RPMI8226 (cell line): ENCODE measurements at regions not wholly inside any gene's neighbourhood (a gene's known extent, or its start where the extent isn't known, plus 50 kb on each side); places are given as distances from the start of the nearest gene placed in this dataset.

Experiments
- DNase-seq: peaks from one replicate; pipeline ENCODE4 v3.0.0-alpha.2; 2015

- peak; percentile 40 for DNase-seq
Observed at GRCh38 chr11:19558189-19558986, 154.2 kb upstream of the NAV2 start.

- peak; percentile 57 for DNase-seq
Observed at GRCh38 chr11:19557720-19558140, 154.9 kb upstream of the NAV2 start.

- no peak for DNase-seq
Observed at GRCh38 chr11:19557185-19557584, 155.5 kb upstream of the NAV2 start.

GRCh38 chr11:19555266-19555665 is 157.4 kb upstream of the NAV2 start:
- no peak for DNase-seq

GRCh38 chr11:19553683-19554333 is 158.8 kb upstream of the NAV2 start:
- peak; percentile 80 for DNase-seq

- no peak for DNase-seq
Observed at GRCh38 chr11:19552656-19553260, 159.9 kb upstream of the NAV2 start.

- no peak for DNase-seq
Observed at GRCh38 chr11:19552161-19552560, 160.5 kb upstream of the NAV2 start.

GRCh38 chr11:19551457-19551856 is 161.2 kb upstream of the NAV2 start:
- no peak for DNase-seq

GRCh38 chr11:19547044-19547443 is 165.6 kb upstream of the NAV2 start:
- DNase-seq: no peak

- no peak for DNase-seq
Observed at GRCh38 chr11:19546325-19546724, 166.3 kb upstream of the NAV2 start.

GRCh38 chr11:19541521-19542049 is 171.1 kb upstream of the NAV2 start:
- no peak for DNase-seq

GRCh38 chr11:19539861-19540260 is 172.8 kb upstream of the NAV2 start:
- DNase-seq: no peak

GRCh38 chr11:19537803-19538453 is 174.7 kb upstream of the NAV2 start:
- no peak for DNase-seq

- DNase-seq: no peak
Observed at GRCh38 chr11:19536131-19536530, 176.5 kb upstream of the NAV2 start.

GRCh38 chr11:19530505-19530904 is 182.1 kb upstream of the NAV2 start:
- DNase-seq: no peak

- no peak for DNase-seq
Observed at GRCh38 chr11:19526119-19526518, 186.5 kb upstream of the NAV2 start.

GRCh38 chr11:19525714-19526113 is 186.9 kb upstream of the NAV2 start:
- no peak for DNase-seq

- no peak for DNase-seq
Observed at GRCh38 chr11:19525276-19525675, 187.4 kb upstream of the NAV2 start.

GRCh38 chr11:19524171-19524671 is 188.4 kb upstream of the NAV2 start:
- DNase-seq: no peak

- no peak for DNase-seq
Observed at GRCh38 chr11:19520681-19521080, 192.0 kb upstream of the NAV2 start.

- DNase-seq: no peak
Observed at GRCh38 chr11:19519912-19520641, 192.6 kb upstream of the NAV2 start.

- no peak for DNase-seq
Observed at GRCh38 chr11:19519353-19519752, 193.3 kb upstream of the NAV2 start.
